ENCODE measurements at regions not wholly inside any gene's neighbourhood (a gene's known extent, or its start where the extent isn't known, plus 50 kb on each side); places are given as distances from the start of the nearest gene placed in this dataset.

DNA sequence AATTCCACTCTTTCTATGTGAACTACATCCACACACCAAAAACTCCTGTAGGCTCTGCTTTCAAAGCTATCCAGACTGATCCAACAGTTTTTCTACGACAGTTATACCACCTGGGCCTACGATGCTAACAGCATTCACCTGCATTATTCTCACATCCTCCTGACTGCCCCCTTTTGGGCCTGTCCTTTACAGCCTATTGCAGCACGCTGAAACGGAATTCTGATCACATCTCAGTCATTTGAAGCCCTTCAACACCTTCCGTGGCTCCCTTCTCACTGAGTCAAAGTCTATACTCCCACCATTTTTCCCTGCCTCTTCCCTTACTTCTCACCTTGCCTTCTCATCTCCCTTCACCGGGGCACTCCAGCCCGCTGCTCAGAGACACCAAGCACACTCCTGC is 791.3 kb upstream of the KIRREL3 start:
- no peak for TF ChIP-seq TP53 (CRISPR knock-in tag; IDR thresholded peaks at IDR 0.05)
- TF ChIP-seq FOSB (CRISPR knock-in tag; IDR thresholded peaks at IDR 0.05): no peak
